ENCODE measurements at regions not wholly inside any gene's neighbourhood (a gene's known extent, or its start where the extent isn't known, plus 50 kb on each side); places are given as distances from the start of the nearest gene placed in this dataset.
"Not testable (repeated sequence)": the region's sequence is repeated elsewhere in the genome, so short reads cannot be mapped to it uniquely, and the experiment has no call there.

- peak in 1 of 3 donors; percentile 2 for DNase-seq
Observed at GRCh38 chr21:22019766-22020165, 1021.6 kb downstream of the NCAM2 start.

GRCh38 chr21:22020221-22020620 lies 1022.0 kb downstream of the NCAM2 start:
- DNase-seq, result no peak

GRCh38 chr21:22023896-22024295 lies 1025.7 kb downstream of the NCAM2 start:
- not testable (repeated sequence) for DNase-seq

GRCh38 chr21:22044431-22044830 lies 1046.2 kb downstream of the NCAM2 start:
- no peak for DNase-seq

- no peak for DNase-seq
Observed at GRCh38 chr21:22046576-22046975, 1048.4 kb downstream of the NCAM2 start.

GRCh38 chr21:22056904-22057303 lies 1058.7 kb downstream of the NCAM2 start:
- DNase-seq, result no peak

GRCh38 chr21:22062472-22063139 lies 1064.4 kb downstream of the NCAM2 start:
- DNase-seq, result no peak

GRCh38 chr21:22063140-22063539 lies 1064.9 kb downstream of the NCAM2 start:
- DNase-seq, result no peak

- no peak for DNase-seq
Observed at GRCh38 chr21:22076471-22076870, 1078.3 kb downstream of the NCAM2 start.

GRCh38 chr21:22083899-22084298 lies 1085.7 kb downstream of the NCAM2 start:
- DNase-seq, result no peak

- DNase-seq, result no peak
Observed at GRCh38 chr21:22096314-22096713, 1098.1 kb downstream of the NCAM2 start.

- DNase-seq, result no peak
Observed at GRCh38 chr21:22106720-22107410, 1108.7 kb downstream of the NCAM2 start.

GRCh38 chr21:22115746-22116145 lies 1117.5 kb downstream of the NCAM2 start:
- no peak for DNase-seq

- DNase-seq, result no peak
Observed at GRCh38 chr21:22120616-22121266, 1122.5 kb downstream of the NCAM2 start.

- no peak for DNase-seq
Observed at GRCh38 chr21:22125581-22125980, 1127.4 kb downstream of the NCAM2 start.

GRCh38 chr21:22128671-22129070 lies 1130.5 kb downstream of the NCAM2 start:
- no peak for DNase-seq

- DNase-seq, result no peak
Observed at GRCh38 chr21:22132358-22133071, 1134.3 kb downstream of the NCAM2 start.

GRCh38 chr21:22136740-22137139 lies 1138.5 kb downstream of the NCAM2 start:
- DNase-seq, result no peak

GRCh38 chr21:22138297-22139016 lies 1140.2 kb downstream of the NCAM2 start:
- no peak for DNase-seq

GRCh38 chr21:22145545-22145944 lies 1147.3 kb downstream of the NCAM2 start:
- DNase-seq, result no peak

GRCh38 chr21:22154579-22155274 lies 1156.5 kb downstream of the NCAM2 start:
- no peak for DNase-seq

Measured in muscle of back (tissue), 3 donors.